SU-DHL-6 (cell line): ENCODE measurements at regions not wholly inside any gene's neighbourhood (a gene's known extent, or its start where the extent isn't known, plus 50 kb on each side); places are given as distances from the start of the nearest gene placed in this dataset.

Source experiments
- EZH2phosphoT487 ChIP-seq: fragments of 200-600 bp; sonication (generic), shearing (Covaris generic); conservative IDR thresholded peaks from 2 replicates; pipeline ENCODE4 v1.6.1; 2018; ENCODE audit warnings: mild to moderate bottlenecking, antibody characterized with exemption, low read length, moderate library complexity, mixed read lengths
- TF ChIP-seq, protein P1 (sequence below): fragments of 200-600 bp; sonication (generic); IDR thresholded peaks from one replicate; pipeline ENCODE4 v1.5.1; 2017; ENCODE audit warnings: antibody characterized with exemption, mild to moderate bottlenecking, low read length, moderate library complexity; ENCODE audit not compliant: insufficient read depth, poor library complexity, severe bottlenecking

DNA sequence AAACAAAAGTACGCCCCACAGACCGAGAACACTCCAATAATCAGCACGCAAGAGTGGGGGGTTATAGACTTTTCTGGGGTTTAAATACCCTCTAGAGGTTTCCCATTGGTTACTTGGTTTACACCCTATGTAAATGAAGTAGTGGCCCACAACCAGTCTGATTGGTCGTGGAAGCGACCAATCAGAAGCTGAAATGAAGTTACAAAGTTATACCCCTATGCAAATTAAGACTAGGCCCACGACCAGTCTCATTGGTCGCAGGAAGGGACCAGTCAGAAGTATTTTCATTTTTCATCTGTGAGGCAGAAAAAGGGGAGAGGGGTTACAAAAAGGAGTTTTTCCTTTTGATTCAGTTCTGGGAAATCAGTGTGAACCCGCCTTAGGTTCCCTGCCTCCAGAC lies 55.3 kb upstream of the YWHAQ start:
- TF ChIP-seq, protein P1, sequence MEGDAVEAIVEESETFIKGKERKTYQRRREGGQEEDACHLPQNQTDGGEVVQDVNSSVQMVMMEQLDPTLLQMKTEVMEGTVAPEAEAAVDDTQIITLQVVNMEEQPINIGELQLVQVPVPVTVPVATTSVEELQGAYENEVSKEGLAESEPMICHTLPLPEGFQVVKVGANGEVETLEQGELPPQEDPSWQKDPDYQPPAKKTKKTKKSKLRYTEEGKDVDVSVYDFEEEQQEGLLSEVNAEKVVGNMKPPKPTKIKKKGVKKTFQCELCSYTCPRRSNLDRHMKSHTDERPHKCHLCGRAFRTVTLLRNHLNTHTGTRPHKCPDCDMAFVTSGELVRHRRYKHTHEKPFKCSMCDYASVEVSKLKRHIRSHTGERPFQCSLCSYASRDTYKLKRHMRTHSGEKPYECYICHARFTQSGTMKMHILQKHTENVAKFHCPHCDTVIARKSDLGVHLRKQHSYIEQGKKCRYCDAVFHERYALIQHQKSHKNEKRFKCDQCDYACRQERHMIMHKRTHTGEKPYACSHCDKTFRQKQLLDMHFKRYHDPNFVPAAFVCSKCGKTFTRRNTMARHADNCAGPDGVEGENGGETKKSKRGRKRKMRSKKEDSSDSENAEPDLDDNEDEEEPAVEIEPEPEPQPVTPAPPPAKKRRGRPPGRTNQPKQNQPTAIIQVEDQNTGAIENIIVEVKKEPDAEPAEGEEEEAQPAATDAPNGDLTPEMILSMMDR = no peak
- TF ChIP-seq EZH2phosphoT487 = no peak
